ENCODE measurements at regions not wholly inside any gene's neighbourhood (a gene's known extent, or its start where the extent isn't known, plus 50 kb on each side); places are given as distances from the start of the nearest gene placed in this dataset.

GRCh38 chr5:135216471-135217343 lies 182.3 kb downstream of the MACROH2A1 start:
- DNase-seq: no peak

- DNase-seq: no peak
Measured at GRCh38 chr5:135215617-135216470, 181.8 kb upstream of the PITX1 start.

- no peak for DNase-seq
Measured at GRCh38 chr5:135214897-135215616, 181.0 kb upstream of the PITX1 start.

- DNase-seq: no peak
Measured at GRCh38 chr5:135213466-135214239, 179.6 kb upstream of the PITX1 start.

DNA sequence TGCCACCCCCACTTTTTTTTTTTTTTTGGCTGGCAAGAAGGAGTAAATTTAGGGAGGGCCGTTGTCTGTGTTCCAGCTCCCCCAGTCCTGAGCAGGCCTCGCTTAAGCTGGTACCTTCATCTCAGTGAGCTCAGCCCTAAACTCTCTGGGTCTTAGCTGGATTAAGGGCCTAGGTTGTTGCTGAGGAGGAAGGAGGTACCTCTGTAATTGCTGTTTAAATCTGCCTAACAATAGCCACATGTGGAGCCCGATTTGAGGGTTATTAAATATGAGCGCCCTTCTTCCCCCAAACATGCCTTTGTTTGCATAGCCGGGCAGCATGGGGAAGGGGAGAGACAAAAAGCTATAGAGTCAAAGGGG lies 179.0 kb upstream of the PITX1 start:
- no peak for DNase-seq

- no peak for DNase-seq
Measured at GRCh38 chr5:135212361-135213026, 178.5 kb upstream of the PITX1 start.

GRCh38 chr5:135211791-135212190 lies 177.8 kb upstream of the PITX1 start:
- no peak for DNase-seq

- DNase-seq: no peak
Measured at GRCh38 chr5:135211083-135211790, 177.2 kb upstream of the PITX1 start.

GRCh38 chr5:135210286-135211055 lies 176.4 kb upstream of the PITX1 start:
- DNase-seq: no peak

DNA sequence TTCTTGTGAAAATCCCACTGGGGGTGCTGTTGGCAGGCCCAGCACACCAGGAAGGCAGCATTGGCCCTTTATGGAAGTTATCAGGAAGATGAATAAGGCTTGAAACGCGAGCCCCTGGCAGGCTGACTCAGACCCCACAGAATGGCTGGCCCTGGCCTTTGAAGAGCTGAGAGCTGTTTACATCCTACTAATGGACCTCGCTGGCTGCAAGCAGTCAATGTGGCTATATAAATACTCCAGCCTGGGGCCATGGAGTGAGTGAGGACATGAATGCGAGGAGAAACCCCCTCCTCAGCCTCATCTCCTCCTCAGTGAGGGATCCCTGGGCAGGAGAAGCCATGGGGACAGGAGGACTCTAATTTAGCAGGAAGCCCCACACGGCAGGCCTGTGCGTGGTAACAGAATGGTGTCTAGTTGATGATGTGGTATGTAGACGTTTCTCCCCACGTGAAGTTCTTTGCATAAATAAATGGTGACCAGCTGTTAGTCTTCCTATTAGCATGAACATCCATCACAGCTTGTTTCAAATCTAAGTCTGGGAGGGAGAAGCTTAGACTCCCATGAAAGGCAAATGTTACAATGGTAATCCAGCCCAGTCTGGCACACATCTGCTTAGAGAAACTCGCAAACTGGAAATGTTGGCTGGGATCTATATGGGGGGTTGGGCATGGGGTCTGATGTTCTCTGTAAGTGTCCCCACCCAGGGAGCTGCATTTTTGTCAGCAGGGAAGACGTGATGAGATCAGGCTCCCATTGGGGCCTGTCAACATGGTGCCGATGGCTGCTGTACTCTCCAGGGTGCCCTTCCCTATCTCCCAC lies 175.1 kb upstream of the PITX1 start:
- DNase-seq: peak; percentile 26

DNA sequence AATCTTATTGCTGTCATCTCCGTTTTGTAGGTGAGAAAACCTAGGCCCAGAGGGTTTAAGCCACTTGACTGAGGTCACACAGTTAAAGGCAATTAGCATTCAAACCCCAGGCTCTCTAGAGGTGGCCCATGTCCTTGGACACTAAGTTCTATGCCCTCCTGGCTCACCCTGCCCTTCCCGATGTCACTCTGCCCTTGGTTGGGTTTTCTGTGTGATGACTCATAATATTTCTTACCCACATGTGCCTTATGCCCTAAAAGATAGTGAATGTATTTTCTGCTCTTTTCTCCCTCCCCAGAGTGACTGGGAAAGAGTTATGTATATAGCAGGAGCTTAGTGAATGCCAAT lies 174.5 kb upstream of the PITX1 start:
- no peak for DNase-seq

- no peak for DNase-seq
Measured at GRCh38 chr5:135207866-135208265, 173.8 kb upstream of the PITX1 start.

- no peak for DNase-seq
Measured at GRCh38 chr5:135206862-135207261, 172.8 kb upstream of the PITX1 start.

DNA sequence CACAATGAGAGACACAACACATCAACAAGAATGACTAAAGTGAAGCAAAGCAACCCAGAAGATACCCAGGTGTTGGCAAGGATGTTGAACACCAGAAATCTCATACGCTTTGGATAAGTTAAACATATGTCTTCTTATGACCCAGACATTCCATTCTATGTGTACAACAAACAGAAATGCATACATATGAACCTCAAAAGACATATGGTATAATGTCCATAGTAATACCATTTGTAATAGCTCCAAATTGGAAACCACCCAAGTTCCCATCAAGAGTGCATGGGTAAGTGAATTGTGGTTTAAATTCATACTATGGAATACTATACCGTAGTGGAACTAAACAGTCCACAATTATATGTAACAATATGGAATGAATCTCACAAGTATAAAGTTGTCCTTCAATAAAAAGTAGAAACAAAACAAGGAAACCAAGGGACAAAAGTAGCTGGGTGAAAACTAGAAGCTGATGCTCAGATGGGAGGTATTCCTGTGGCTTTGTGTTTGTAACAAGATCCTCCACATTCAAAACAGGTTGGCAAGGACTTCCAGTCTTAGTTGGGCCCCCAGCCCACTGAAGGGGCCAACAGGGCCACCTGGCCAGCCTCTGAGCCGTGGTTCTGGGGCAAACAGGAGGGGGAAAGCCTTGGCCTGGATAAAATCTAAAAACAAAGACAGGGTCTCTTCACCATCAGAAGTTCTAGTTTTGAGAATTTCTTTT lies 171.8 kb upstream of the PITX1 start:
- no peak for DNase-seq

DNA sequence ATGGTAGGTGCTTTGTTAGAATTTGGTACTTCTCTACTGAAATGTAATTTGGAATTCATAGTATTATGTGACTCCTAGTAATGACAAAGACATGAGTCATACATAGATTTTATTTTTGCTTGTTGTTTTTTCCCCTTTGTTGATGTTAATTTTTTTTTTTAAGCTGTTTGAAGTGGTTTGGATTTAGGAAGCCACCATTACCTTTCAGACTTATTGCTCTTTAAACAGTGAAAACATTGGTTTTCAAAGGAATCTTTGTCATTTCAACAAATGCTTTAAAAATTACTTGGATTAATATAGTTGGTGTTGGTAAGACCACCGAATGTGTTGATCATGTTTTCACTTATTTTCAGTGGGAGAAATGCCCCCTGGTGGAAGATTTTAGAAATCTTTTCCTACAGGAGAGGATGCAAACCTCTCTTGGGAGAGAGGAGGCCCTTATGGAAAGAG lies 170.1 kb upstream of the PITX1 start:
- no peak for DNase-seq

- no peak for DNase-seq
Measured at GRCh38 chr5:135203593-135204036, 169.6 kb upstream of the PITX1 start.

GRCh38 chr5:135203019-135203418 lies 169.0 kb upstream of the PITX1 start:
- no peak for DNase-seq

- DNase-seq: no peak
Measured at GRCh38 chr5:135199919-135200318, 165.9 kb upstream of the PITX1 start.

- no peak for DNase-seq
Measured at GRCh38 chr5:135196483-135196882, 162.5 kb upstream of the PITX1 start.

Measured in NCI-H2029 (cell line).